ENCODE measurements at regions not wholly inside any gene's neighbourhood (a gene's known extent, or its start where the extent isn't known, plus 50 kb on each side); places are given as distances from the start of the nearest gene placed in this dataset.

- Histone ChIP-seq H3K36me3 (no peaks in the 10 kb centered on the region), H3K9me3 (no peaks in the 10 kb centered on the region), H3K4me3 (no peak overlapping the region), H3K4me1 (no peaks in the 10 kb centered on the region), H3K27me3 (no peaks in the 10 kb centered on the region), H3K27ac (no peak overlapping the region)
- no peak for TF ChIP-seq CTCF (IDR thresholded peaks at IDR 0.05)
- TF ChIP-seq POLR2A (IDR thresholded peaks at IDR 0.05): no peak
- no peak for TF ChIP-seq EP300 (IDR thresholded peaks at IDR 0.05)
- 61 to 67% methylated on average over 3 of the region's 3 CpGs for WGBS, 2 donors
- no peak for DNase-seq (ENCODE audit: low spot score in 2 of 2)
These were observed 56.3 kb downstream of the AGTR2 start for GRCh38 chrX:116226665-116227484.

- H3K36me3 ChIP-seq: no peaks in the 10 kb centered on the region
- WGBS, 2 donors: 25 to 31% methylated on average over 4 of the region's 4 CpGs
- H3K4me3 ChIP-seq: no peak overlapping the region
- peaks cover 0 to 6% (median 0%) of the 10 kb centered on the region in 4 donors for H3K9me3 ChIP-seq
- no peak overlapping the region for H3K27ac ChIP-seq
- no peak for DNase-seq (ENCODE audit: low spot score in 2 of 2)
- no peaks in the 10 kb centered on the region for H3K4me1 ChIP-seq
- no peaks in the 10 kb centered on the region for H3K27me3 ChIP-seq
- no peak for TF ChIP-seq CTCF (IDR thresholded peaks at IDR 0.05)
- no peak for TF ChIP-seq POLR2A (IDR thresholded peaks at IDR 0.05)
- TF ChIP-seq EP300 (IDR thresholded peaks at IDR 0.05): no peak
These were observed 59.8 kb downstream of the AGTR2 start for GRCh38 chrX:116230130-116230898.

- Histone ChIP-seq H3K27ac (no peak overlapping the region), H3K36me3 (no peaks in the 10 kb centered on the region), H3K4me3 (no peak overlapping the region), H3K27me3 (no peaks in the 10 kb centered on the region), H3K9me3 (peaks cover 0 to 6% (median 0%) of the 10 kb centered on the region in 4 donors), H3K4me1 (no peaks in the 10 kb centered on the region)
- TF ChIP-seq POLR2A (IDR thresholded peaks at IDR 0.05) (no peak), EP300 (IDR thresholded peaks at IDR 0.05) (no peak), CTCF (IDR thresholded peaks at IDR 0.05) (no peak)
- DNase-seq (ENCODE audit: low spot score in 2 of 2): no peak
- 61 to 76% methylated on average over 3 of the region's 3 CpGs for WGBS, 2 donors
These were observed 62.3 kb downstream of the AGTR2 start for GRCh38 chrX:116232833-116233232.

GRCh38 chrX:116236666-116237065 is 66.1 kb downstream of the AGTR2 start:
- H3K4me1 ChIP-seq: no peaks in the 10 kb centered on the region
- H3K36me3 ChIP-seq: no peaks in the 10 kb centered on the region
- no peaks in the 10 kb centered on the region for H3K27me3 ChIP-seq
- H3K4me3 ChIP-seq: no peak overlapping the region
- H3K27ac ChIP-seq: no peak overlapping the region
- DNase-seq (ENCODE audit: low spot score in 2 of 2): no peak
- peaks cover 0 to 6% (median 0%) of the 10 kb centered on the region in 4 donors for H3K9me3 ChIP-seq
- no peak for TF ChIP-seq EP300 (IDR thresholded peaks at IDR 0.05)
- TF ChIP-seq CTCF (IDR thresholded peaks at IDR 0.05): no peak
- TF ChIP-seq POLR2A (IDR thresholded peaks at IDR 0.05): no peak

- no peak for TF ChIP-seq POLR2A (IDR thresholded peaks at IDR 0.05)
- no peak for TF ChIP-seq EP300 (IDR thresholded peaks at IDR 0.05)
- TF ChIP-seq CTCF (IDR thresholded peaks at IDR 0.05): no peak
- WGBS, 2 donors: 43 to 60% methylated on average over 1 of the region's 1 CpG
- H3K9me3 ChIP-seq: peaks cover 0 to 6% (median 0%) of the 10 kb centered on the region in 4 donors
- H3K4me1 ChIP-seq: no peaks in the 10 kb centered on the region
- H3K4me3 ChIP-seq: no peak overlapping the region
- H3K27me3 ChIP-seq: no peaks in the 10 kb centered on the region
- no peak for DNase-seq (ENCODE audit: low spot score in 2 of 2)
- no peaks in the 10 kb centered on the region for H3K36me3 ChIP-seq
- H3K27ac ChIP-seq: no peak overlapping the region
These were observed 67.5 kb downstream of the AGTR2 start for GRCh38 chrX:116238093-116238492.

Measured in tibial nerve (tissue), 4 donors.